Mesenchymal stem cell (in vitro differentiated cells and primary cell): ENCODE measurements at regions not wholly inside any gene's neighbourhood (a gene's known extent, or its start where the extent isn't known, plus 50 kb on each side); places are given as distances from the start of the nearest gene placed in this dataset.

ENCODE experiments used
- DNase-seq: peaks from one replicate; pipeline ENCODE4 v3.0.0-alpha.2; 2013
- H2AFZ ChIP-seq: one replicate; pipeline ENCODE4 v1.6.1; 2013; ENCODE audit warnings: low read depth, mild to moderate bottlenecking, control low read depth, inconsistent platforms, low read length, moderate library complexity
- H2AK5ac ChIP-seq: 2 replicates; pipeline ENCODE4 v1.6.1; 2013; ENCODE audit warnings: low read length, moderate library complexity, mild to moderate bottlenecking, inconsistent platforms; ENCODE audit not compliant: severe bottlenecking
- H2BK120ac ChIP-seq: one replicate; pipeline ENCODE4 v1.6.1; 2013; ENCODE audit warnings: low read depth, mild to moderate bottlenecking, inconsistent platforms, low read length, moderate library complexity
- H2BK12ac ChIP-seq, 2 experiments: one replicate each; pipeline ENCODE4 v1.6.1; 2013; ENCODE audit warnings: inconsistent platforms in 2 of 2, low read length in 2 of 2, mild to moderate bottlenecking in 2 of 2, moderate library complexity in 2 of 2, control low read depth in 1 of 2
- H2BK15ac ChIP-seq: one replicate; pipeline ENCODE4 v1.6.1; 2013; ENCODE audit warnings: mild to moderate bottlenecking, low read depth, inconsistent platforms; ENCODE audit not compliant: poor library complexity, severe bottlenecking
- H2BK5ac ChIP-seq: 2 replicates; pipeline ENCODE4 v1.6.1; 2013; ENCODE audit warnings: low read depth, mild to moderate bottlenecking, low read length, control low read depth, inconsistent platforms; ENCODE audit not compliant: poor library complexity, severe bottlenecking
- H3K14ac ChIP-seq, 2 experiments: one replicate each; pipeline ENCODE4 v1.6.1; 2013; ENCODE audit warnings: inconsistent platforms in 2 of 2, low read length in 2 of 2, control low read depth in 1 of 2, mild to moderate bottlenecking in 1 of 2, moderate library complexity in 1 of 2
- H3K18ac ChIP-seq, 2 experiments: one replicate each; pipeline ENCODE4 v1.6.1; 2013; ENCODE audit warnings: inconsistent platforms in 2 of 2, low read length in 2 of 2, control low read depth in 1 of 2, low read depth in 1 of 2, mild to moderate bottlenecking in 1 of 2
- H3K23ac ChIP-seq, 2 experiments: one replicate each; pipeline ENCODE4 v1.6.1; 2013; ENCODE audit warnings: inconsistent platforms in 2 of 2, low read length in 2 of 2, mild to moderate bottlenecking in 2 of 2, moderate library complexity in 2 of 2, control low read depth in 1 of 2
- H3K27ac ChIP-seq: 2 replicates; pipeline ENCODE4 v1.5.1; 2013; ENCODE audit warnings: mild to moderate bottlenecking, moderate library complexity, low read length, control low read depth, inconsistent platforms; ENCODE audit not compliant: poor library complexity, severe bottlenecking
- H3K27me3 ChIP-seq, 2 experiments: 2 replicates each; pipeline versions ENCODE4 v1.6.1 to v1.7.0; 2013; ENCODE audit warnings: low read length in 2 of 2, mild to moderate bottlenecking in 2 of 2, moderate library complexity in 2 of 2, control low read depth in 1 of 2, inconsistent platforms in 1 of 2; ENCODE audit not compliant: control insufficient read depth in 1 of 2, insufficient read depth in 1 of 2
- H3K36me3 ChIP-seq, 2 experiments: 2 replicates each; pipeline versions ENCODE4 v1.6.1 to v1.7.0; 2013; ENCODE audit warnings: low read length in 2 of 2, control low read depth in 1 of 2, inconsistent platforms in 1 of 2, low read depth in 1 of 2, mild to moderate bottlenecking in 1 of 2; ENCODE audit not compliant: insufficient read depth in 2 of 2, control insufficient read depth in 1 of 2
- H3K4ac ChIP-seq, 2 experiments: one replicate each; pipeline ENCODE4 v1.6.1; 2013; ENCODE audit warnings: inconsistent platforms in 2 of 2, low read length in 2 of 2, mild to moderate bottlenecking in 2 of 2, moderate library complexity in 2 of 2, control low read depth in 1 of 2, low read depth in 1 of 2
- H3K4me1 ChIP-seq: 2 replicates; pipeline ENCODE4 v1.6.1; 2013; ENCODE audit warnings: low read depth, low read length, control low read depth; ENCODE audit not compliant: control insufficient read depth, insufficient read depth
- H3K4me2 ChIP-seq: 2 replicates; pipeline ENCODE4 v1.6.1; 2013; ENCODE audit warnings: low read length, mild to moderate bottlenecking, inconsistent platforms; ENCODE audit not compliant: poor library complexity, severe bottlenecking
- H3K4me3 ChIP-seq, 2 experiments: 2 replicates each; pipeline versions ENCODE4 v1.5.1 to v1.7.0; 2013; ENCODE audit warnings: low read length in 2 of 2, mild to moderate bottlenecking in 2 of 2, control low read depth in 1 of 2, low read depth in 1 of 2; ENCODE audit not compliant: insufficient read depth in 1 of 2
- H3K79me1 ChIP-seq: replicated peaks from 2 replicates; pipeline ENCODE4 v1.6.1; 2013; ENCODE audit warnings: mild to moderate bottlenecking, control low read depth, low read length, inconsistent platforms; ENCODE audit not compliant: poor library complexity, severe bottlenecking
- H3K9ac ChIP-seq: 2 replicates; pipeline ENCODE4 v1.7.0; 2013; ENCODE audit warnings: mild to moderate bottlenecking, low read length, moderate library complexity
- H3K9me3 ChIP-seq: 2 replicates; pipeline ENCODE4 v1.7.0; 2013; ENCODE audit warnings: mild to moderate bottlenecking, low read length; ENCODE audit not compliant: control insufficient read depth
- H4K8ac ChIP-seq: one replicate; pipeline ENCODE4 v1.6.1; 2013; ENCODE audit warnings: inconsistent platforms, mild to moderate bottlenecking, low read length, moderate library complexity
- H4K91ac ChIP-seq: one replicate; pipeline ENCODE4 v1.6.1; 2013; ENCODE audit warnings: mild to moderate bottlenecking, low read length, inconsistent platforms
- WGBS: methylation state at CpG from one replicate; pipeline ENCODE4 v1.1.7; 2013; ENCODE audit warnings: mixed read lengths; 5-methylcytosine and 5-hydroxymethylcytosine counted together

DNA sequence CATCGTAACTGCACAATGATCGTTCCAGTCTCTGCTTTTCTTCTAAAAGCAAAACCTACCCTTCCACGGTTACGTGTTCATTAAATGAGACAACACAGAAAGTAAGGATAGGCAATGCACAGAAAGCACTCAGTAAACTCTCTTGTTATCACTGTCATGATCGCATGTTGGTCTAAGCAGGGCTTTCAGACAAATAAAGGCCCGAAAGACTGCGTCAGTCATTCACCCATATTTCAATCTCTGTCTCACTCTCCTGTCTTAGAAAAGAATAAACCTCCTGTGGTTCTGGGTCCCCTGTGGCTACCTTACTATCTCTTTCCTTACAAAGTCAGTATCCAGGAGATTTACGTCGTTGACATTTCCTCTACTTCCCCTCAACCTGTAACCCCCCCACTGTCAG, 160.9 kb downstream of the VAPA start:
- no peak for DNase-seq
- Histone ChIP-seq H3K23ac (no peak overlapping the region), H4K8ac (no peak overlapping the region), H3K9ac (no peak overlapping the region), H3K27ac (no peak overlapping the region), H2BK120ac (no peak overlapping the region), H4K91ac (no peak overlapping the region), H3K4me2 (no peak overlapping the region), H3K4ac (no peak overlapping the region), H3K27me3 (peaks cover 4% of the 10 kb centered on the region in 2 experiments), H2BK15ac (no peak overlapping the region), H3K18ac (no peak overlapping the region), H3K14ac (no peak overlapping the region), H2BK12ac (no peak overlapping the region), H2BK5ac (no peak overlapping the region), H3K79me1 (no peaks in the 10 kb centered on the region), H3K9me3 (no peaks in the 10 kb centered on the region), H3K4me1 (peaks cover 5% of the 10 kb centered on the region), H3K36me3 (no peaks in the 10 kb centered on the region), H2AK5ac (no peak overlapping the region), H3K4me3 (no peak overlapping the region), H2AFZ (no peak overlapping the region)
- 91% methylated on average over 9 of the region's 9 CpGs for WGBS

DNA sequence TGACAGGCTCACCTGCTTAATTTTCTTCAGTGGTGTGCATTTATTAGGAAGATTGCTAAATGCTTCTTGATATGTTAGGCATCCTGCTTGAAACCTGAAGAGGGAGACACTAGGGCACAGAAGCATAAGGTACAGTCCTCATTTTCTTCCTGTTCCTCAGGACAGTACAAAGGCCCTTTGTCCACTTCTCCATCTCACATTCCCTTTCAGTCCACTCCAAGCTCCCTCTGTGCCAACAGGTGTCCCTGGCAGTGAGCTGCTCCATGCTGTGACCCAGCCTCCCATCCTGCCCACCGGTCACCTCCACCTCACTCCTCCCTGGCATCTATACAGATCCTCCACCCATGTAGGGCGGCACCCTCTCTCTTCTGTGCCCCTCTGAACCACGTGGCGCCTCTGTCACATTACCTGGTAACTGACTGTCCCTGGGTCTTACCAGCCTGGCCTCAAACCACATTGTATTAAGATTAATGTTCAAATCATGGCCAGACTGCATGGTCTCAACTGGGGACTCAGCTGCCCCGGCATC, 162.8 kb downstream of the VAPA start:
- H3K27me3 ChIP-seq, result peaks cover 4% of the 10 kb centered on the region in 2 experiments
- H3K23ac ChIP-seq, result no peak overlapping the region
- no peaks in the 10 kb centered on the region for H3K36me3 ChIP-seq
- no peak overlapping the region for H3K4me2 ChIP-seq
- H3K27ac ChIP-seq, result no peak overlapping the region
- H4K91ac ChIP-seq, result peak overlapping the region; percentile 6
- no peak overlapping the region for H2BK15ac ChIP-seq
- no peak overlapping the region for H2BK5ac ChIP-seq
- DNase-seq, result no peak
- no peak overlapping the region for H3K18ac ChIP-seq
- no peaks in the 10 kb centered on the region for H3K9me3 ChIP-seq
- H4K8ac ChIP-seq, result no peak overlapping the region
- no peaks in the 10 kb centered on the region for H3K79me1 ChIP-seq
- no peak overlapping the region for H2AFZ ChIP-seq
- no peak overlapping the region for H2AK5ac ChIP-seq
- peaks cover 2% of the 10 kb centered on the region for H3K4me1 ChIP-seq
- no peak overlapping the region for H3K9ac ChIP-seq
- no peak overlapping the region for H3K4me3 ChIP-seq
- H2BK120ac ChIP-seq, result no peak overlapping the region
- H3K4ac ChIP-seq, result peak overlapping the region in 1 of 2 experiments; percentile 18
- 100% methylated on average over 5 of the region's 5 CpGs for whole genome bisulfite sequencing
- peak overlapping the region; percentile 20 to 52 for H2BK12ac ChIP-seq
- H3K14ac ChIP-seq, result no peak overlapping the region

GRCh38 chr18:10077986-10078385, 164.2 kb downstream of the VAPA start:
- Histone ChIP-seq H2BK120ac (no peak overlapping the region), H3K9me3 (peaks cover 10% of the 10 kb centered on the region)

DNA sequence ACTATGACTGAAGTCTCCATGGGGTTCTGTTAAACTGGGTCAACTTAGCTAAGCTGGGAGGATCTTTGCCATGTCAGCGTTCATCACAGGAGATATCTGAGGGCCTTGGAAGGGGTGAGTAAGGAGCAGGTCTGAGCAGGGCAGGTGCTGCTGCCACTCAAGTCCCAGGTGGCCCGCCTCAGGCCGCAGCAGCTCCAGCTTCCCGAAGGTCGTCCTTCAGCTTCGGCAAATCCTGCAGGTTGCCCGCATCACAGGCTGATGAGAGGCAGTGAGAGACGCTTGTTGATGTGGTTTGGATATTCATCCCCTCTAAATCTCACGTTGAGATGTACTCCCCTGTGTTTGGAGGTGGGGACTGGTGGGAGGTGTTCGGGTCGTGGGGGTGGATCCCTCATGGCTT, 166.6 kb downstream of the VAPA start:
- Histone ChIP-seq H3K18ac (peak overlapping the region in 1 of 2 experiments; percentile 1), H2BK120ac (no peak overlapping the region), H3K79me1 (no peaks in the 10 kb centered on the region), H2BK12ac (no peak overlapping the region), H2AK5ac (no peak overlapping the region), H3K27ac (no peak overlapping the region), H2AFZ (no peak overlapping the region), H2BK5ac (no peak overlapping the region), H3K27me3 (no peaks in the 10 kb centered on the region), H3K9me3 (peaks cover 19% of the 10 kb centered on the region), H3K4me3 (no peak overlapping the region), H3K23ac (no peak overlapping the region), H2BK15ac (no peak overlapping the region), H3K36me3 (no peaks in the 10 kb centered on the region), H3K9ac (no peak overlapping the region), H3K4ac (no peak overlapping the region), H3K14ac (no peak overlapping the region), H3K4me2 (no peak overlapping the region), H3K4me1 (no peaks in the 10 kb centered on the region), H4K8ac (no peak overlapping the region), H4K91ac (no peak overlapping the region)
- no peak for DNase-seq
- WGBS, result 96% methylated on average over 11 of the region's 11 CpGs

More at GRCh38 chr18:10077986-10078385, 164.2 kb downstream of the VAPA start:
- H2BK15ac ChIP-seq, result no peak overlapping the region
- H2BK5ac ChIP-seq, result no peak overlapping the region
- H3K27ac ChIP-seq, result no peak overlapping the region
- no peak overlapping the region for H2BK12ac ChIP-seq
- H2AK5ac ChIP-seq, result no peak overlapping the region
- no peak overlapping the region for H3K4me2 ChIP-seq
- no peak overlapping the region for H3K4ac ChIP-seq
- WGBS, result 91% methylated on average over 4 of the region's 4 CpGs
- H3K79me1 ChIP-seq, result no peaks in the 10 kb centered on the region
- no peak overlapping the region for H3K4me3 ChIP-seq
- H3K27me3 ChIP-seq, result peaks cover 4% of the 10 kb centered on the region in 2 experiments
- no peak for DNase-seq
- no peak overlapping the region for H3K23ac ChIP-seq
- H2AFZ ChIP-seq, result no peak overlapping the region
- H3K4me1 ChIP-seq, result no peaks in the 10 kb centered on the region
- no peak overlapping the region for H3K14ac ChIP-seq
- H4K91ac ChIP-seq, result no peak overlapping the region
- no peaks in the 10 kb centered on the region for H3K36me3 ChIP-seq
- H3K9ac ChIP-seq, result no peak overlapping the region
- H3K18ac ChIP-seq, result no peak overlapping the region
- peak overlapping the region; percentile 56 for H4K8ac ChIP-seq
